ENCODE measurements at regions not wholly inside any gene's neighbourhood (a gene's known extent, or its start where the extent isn't known, plus 50 kb on each side); places are given as distances from the start of the nearest gene placed in this dataset.
A peak's percentile ranks its signal among the peaks of the same experiment; 100 is the strongest.

DNA sequence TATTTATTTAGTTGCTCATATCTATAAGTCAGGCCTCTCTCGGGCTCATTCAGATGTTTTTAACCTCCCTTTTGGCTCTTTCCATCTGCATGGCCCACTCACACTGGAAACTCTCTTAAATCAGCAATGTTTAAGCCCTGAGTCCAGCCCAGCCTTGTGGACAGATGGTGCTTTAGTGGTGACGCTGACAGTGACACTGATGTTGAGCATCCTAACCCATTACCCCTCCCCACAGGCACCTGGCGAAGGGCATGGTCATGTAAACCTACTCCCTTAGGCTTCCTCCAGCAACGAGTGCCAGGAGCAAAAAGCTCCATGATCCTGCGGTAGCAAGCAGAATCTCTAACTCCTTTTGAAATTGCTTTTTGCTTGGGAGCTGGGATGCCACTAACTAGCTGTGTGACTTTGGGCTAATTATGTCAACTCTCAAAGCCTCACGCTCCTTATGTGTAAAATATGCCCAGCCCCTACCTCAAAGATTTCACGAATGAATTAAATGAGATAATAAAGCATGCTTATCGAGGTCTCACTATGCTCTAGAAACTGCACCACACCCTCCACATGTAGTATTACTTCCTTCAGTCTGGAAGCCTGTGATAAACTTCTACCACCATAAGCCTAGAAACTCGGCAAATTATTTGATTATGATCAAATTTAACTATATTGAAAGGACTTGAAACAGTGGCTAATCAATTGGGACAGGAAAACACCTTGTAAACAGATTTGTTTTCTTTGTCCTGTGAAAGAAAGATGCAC is 569.4 kb downstream of the BCOR start:
- H3K4me3 ChIP-seq, result no peak overlapping the region
- ATAC-seq (peak in 1 of 4 donors; percentile 18), FAIRE-seq (no peak), DNase-seq (no peak)
- intact Hi-C loops (cut with DNase I), result no loop called here
- H3K27ac ChIP-seq, result no peak overlapping the region
- TF ChIP-seq, protein P1, sequence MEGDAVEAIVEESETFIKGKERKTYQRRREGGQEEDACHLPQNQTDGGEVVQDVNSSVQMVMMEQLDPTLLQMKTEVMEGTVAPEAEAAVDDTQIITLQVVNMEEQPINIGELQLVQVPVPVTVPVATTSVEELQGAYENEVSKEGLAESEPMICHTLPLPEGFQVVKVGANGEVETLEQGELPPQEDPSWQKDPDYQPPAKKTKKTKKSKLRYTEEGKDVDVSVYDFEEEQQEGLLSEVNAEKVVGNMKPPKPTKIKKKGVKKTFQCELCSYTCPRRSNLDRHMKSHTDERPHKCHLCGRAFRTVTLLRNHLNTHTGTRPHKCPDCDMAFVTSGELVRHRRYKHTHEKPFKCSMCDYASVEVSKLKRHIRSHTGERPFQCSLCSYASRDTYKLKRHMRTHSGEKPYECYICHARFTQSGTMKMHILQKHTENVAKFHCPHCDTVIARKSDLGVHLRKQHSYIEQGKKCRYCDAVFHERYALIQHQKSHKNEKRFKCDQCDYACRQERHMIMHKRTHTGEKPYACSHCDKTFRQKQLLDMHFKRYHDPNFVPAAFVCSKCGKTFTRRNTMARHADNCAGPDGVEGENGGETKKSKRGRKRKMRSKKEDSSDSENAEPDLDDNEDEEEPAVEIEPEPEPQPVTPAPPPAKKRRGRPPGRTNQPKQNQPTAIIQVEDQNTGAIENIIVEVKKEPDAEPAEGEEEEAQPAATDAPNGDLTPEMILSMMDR (IDR thresholded peaks at IDR 0.05), result no peak
- H3K4me1 ChIP-seq, result no peaks in the 10 kb centered on the region
- H3K27me3 ChIP-seq, result no peaks in the 10 kb centered on the region
- no peaks in the 10 kb centered on the region for H3K9me3 ChIP-seq
- WGBS, 2 donors, result 72 to 81% methylated on average over 9 of the region's 9 CpGs
- H3K36me3 ChIP-seq, result no peaks in the 10 kb centered on the region

DNA sequence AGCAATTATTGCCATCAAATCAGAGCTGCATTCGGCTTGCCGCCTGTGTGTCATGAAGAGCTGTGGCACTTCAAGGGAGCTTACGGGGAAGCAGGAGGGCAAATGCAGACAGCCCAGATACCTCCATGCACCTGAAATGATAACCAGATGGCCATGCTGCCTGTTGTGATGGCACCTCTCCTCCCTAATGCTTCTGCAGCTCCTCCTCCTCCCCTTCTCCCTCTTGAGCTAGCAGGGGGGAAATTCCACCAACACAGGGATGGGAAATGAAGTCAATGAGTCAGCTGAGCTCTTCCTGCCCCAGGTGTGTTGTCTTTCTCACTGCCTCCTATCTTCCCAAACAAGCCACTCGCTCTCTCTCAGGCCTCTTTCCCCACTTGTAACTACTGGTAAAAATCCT is 565.0 kb downstream of the BCOR start:
- intact Hi-C loops (cut with DNase I), result no loop called here
- H3K9me3 ChIP-seq, result no peaks in the 10 kb centered on the region
- no peaks in the 10 kb centered on the region for H3K36me3 ChIP-seq
- FAIRE-seq (no peak), DNase-seq (no peak), ATAC-seq (no peak)
- no peaks in the 10 kb centered on the region for H3K4me1 ChIP-seq
- H3K27ac ChIP-seq, result no peak overlapping the region
- no peaks in the 10 kb centered on the region for H3K27me3 ChIP-seq
- WGBS, 2 donors, result 80 to 82% methylated on average over 4 of the region's 4 CpGs
- no peak overlapping the region for H3K4me3 ChIP-seq
- TF ChIP-seq, protein P1 (IDR thresholded peaks at IDR 0.05), result no peak

DNA sequence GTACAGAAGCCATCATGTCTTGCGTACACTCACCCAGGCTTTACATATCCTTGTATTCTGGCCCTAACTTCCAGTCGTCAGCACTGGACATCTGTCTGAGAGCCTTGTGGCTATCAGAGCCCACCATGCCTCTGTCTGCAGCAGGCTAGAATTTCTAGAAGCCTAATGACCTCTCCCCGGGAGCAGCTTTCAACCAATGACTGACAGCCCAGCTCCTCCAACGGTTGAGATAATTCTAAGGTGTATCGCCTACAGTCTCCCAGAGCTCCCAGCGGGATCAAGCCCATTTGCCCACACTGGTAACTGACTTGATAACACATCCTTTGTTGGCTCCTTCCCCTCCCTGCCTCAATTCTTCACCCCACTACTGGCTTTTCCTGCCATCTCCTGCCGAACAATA is 562.8 kb downstream of the BCOR start:
- no peak for DNase-seq
- Histone ChIP-seq H3K4me1 (no peaks in the 10 kb centered on the region), H3K36me3 (no peaks in the 10 kb centered on the region), H3K9me3 (no peaks in the 10 kb centered on the region), H3K27ac (no peak overlapping the region), H3K27me3 (peaks cover 0 to 3% (median 0%) of the 10 kb centered on the region in 4 donors), H3K4me3 (no peak overlapping the region)
- no peak for ATAC-seq
- TF ChIP-seq, protein P1 (IDR thresholded peaks at IDR 0.05), result no peak
- intact Hi-C loops (cut with DNase I), result no loop called here
- no peak for FAIRE-seq
- WGBS, 2 donors, result 71 to 74% methylated on average over 7 of the region's 7 CpGs

DNA sequence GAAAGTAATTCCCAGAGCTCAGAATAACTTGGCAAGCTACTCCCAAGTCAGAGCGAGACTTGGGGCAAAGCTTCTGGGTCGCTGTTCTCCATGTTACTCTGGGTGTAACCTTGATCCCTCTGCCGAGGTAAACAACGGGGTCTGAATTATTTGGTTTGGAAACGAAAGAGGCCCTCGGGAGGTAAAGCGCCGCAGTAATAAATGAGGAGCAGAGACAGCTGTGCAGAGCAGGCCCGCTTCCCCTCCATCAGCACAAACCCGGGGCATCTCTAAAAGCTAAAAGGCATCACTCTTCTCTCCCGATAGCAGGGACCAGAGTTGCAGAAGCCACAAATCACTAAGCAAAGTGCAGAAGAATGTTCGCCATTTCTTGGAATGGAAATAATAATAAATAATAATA is 561.5 kb downstream of the BCOR start:
- ATAC-seq, result no peak
- Histone ChIP-seq H3K27ac (no peak overlapping the region), H3K4me3 (no peak overlapping the region), H3K4me1 (no peaks in the 10 kb centered on the region), H3K9me3 (no peaks in the 10 kb centered on the region), H3K27me3 (peaks cover 0 to 4% (median 0%) of the 10 kb centered on the region in 4 donors), H3K36me3 (no peaks in the 10 kb centered on the region)
- DNase-seq, result no peak
- no peak for FAIRE-seq
- 55 to 71% methylated on average over 12 of the region's 12 CpGs for WGBS, 2 donors
- intact Hi-C loops (cut with DNase I), result no loop called here
- TF ChIP-seq, protein P1 (IDR thresholded peaks at IDR 0.05), result no peak

GRCh38 chrX:39541881-39542280 is 555.9 kb downstream of the BCOR start:
- ATAC-seq, result no peak
- H3K4me1 ChIP-seq, result no peaks in the 10 kb centered on the region
- intact Hi-C loops (cut with DNase I), result no loop called here
- WGBS, 2 donors, result 72 to 73% methylated on average over 4 to 5 of the region's 5 CpGs
- peaks cover 0 to 12% (median 0%) of the 10 kb centered on the region in 4 donors for H3K27me3 ChIP-seq
- FAIRE-seq, result no peak
- H3K27ac ChIP-seq, result no peak overlapping the region
- no peak for DNase-seq
- no peaks in the 10 kb centered on the region for H3K36me3 ChIP-seq
- TF ChIP-seq, protein P1 (IDR thresholded peaks at IDR 0.05), result no peak
- H3K4me3 ChIP-seq, result no peak overlapping the region
- H3K9me3 ChIP-seq, result no peaks in the 10 kb centered on the region
